Spinal cord (tissue), 9 donors: ENCODE measurements at regions not wholly inside any gene's neighbourhood (a gene's known extent, or its start where the extent isn't known, plus 50 kb on each side); places are given as distances from the start of the nearest gene placed in this dataset.

Experiments used
- DNase-seq, 6 donors: peaks; one replicate each; pipeline versions ENCODE4 v3.0.0 to v3.0.0-alpha.2; 2013 to 2015; ENCODE audit warnings: low spot score in 6 of 6, low read depth in 4 of 6
- H3K27ac ChIP-seq: one replicate; pipeline ENCODE4 v1.5.1; 2013; ENCODE audit warnings: low read depth, low read length, control low read depth
- H3K27me3 ChIP-seq: one replicate; pipeline ENCODE4 v1.6.1; 2013; ENCODE audit warnings: low read length; ENCODE audit not compliant: control insufficient read depth, insufficient read depth
- H3K36me3 ChIP-seq: one replicate; pipeline ENCODE4 v1.6.1; 2013; ENCODE audit warnings: low read length; ENCODE audit not compliant: control insufficient read depth, insufficient read depth
- H3K4me1 ChIP-seq: one replicate; pipeline ENCODE4 v1.6.1; 2013; ENCODE audit warnings: low read length; ENCODE audit not compliant: control insufficient read depth, insufficient read depth
- H3K4me3 ChIP-seq: one replicate; pipeline ENCODE4 v1.5.1; 2013; ENCODE audit warnings: low read depth, low read length, control low read depth
- H3K9me3 ChIP-seq: one replicate; pipeline ENCODE4 v1.6.1; 2013; ENCODE audit warnings: low read length; ENCODE audit not compliant: control insufficient read depth, insufficient read depth
- WGBS: methylation state at CpG from one replicate; pipeline ENCODE4 v1.1.5; 2013; ENCODE audit warnings: missing lambda C conversion rate; ENCODE audit not compliant: insufficient coverage; 5-methylcytosine and 5-hydroxymethylcytosine counted together
- donor health status: healthy.

GRCh38 chr12:93142881-93143280 lies 213.8 kb upstream of the EEA1 start:
- H3K9me3 ChIP-seq: no peaks in the 10 kb centered on the region
- no peak overlapping the region for H3K27ac ChIP-seq
- no peaks in the 10 kb centered on the region for H3K4me1 ChIP-seq
- no CpG with 5 or more reads among the region's 3 CpGs for WGBS
- no peak for DNase-seq
- H3K4me3 ChIP-seq: no peak overlapping the region
- no peaks in the 10 kb centered on the region for H3K36me3 ChIP-seq
- H3K27me3 ChIP-seq: no peaks in the 10 kb centered on the region

GRCh38 chr12:93144109-93144508 lies 215.0 kb upstream of the EEA1 start:
- DNase-seq: no peak
- WGBS: no CpG with 5 or more reads among the region's 2 CpGs
- H3K27ac ChIP-seq: no peak overlapping the region

DNA sequence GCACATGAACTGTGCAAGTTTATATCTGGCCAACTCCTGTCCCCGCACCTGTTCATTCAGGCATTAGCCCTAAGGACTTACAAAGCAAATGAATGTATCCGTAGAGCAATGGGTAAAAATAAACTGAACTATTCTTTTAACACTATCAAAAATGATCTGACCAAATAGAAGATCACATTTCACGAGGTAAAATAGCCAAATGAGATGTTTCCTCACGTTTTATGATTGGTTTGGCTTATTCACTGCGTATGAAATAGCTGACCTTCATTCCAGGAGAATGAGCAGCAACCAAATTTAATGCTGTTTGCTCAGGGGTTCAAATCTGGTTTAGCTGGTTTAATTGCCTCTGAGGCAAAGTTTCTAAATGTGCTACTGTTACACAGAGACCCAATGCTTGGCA lies 216.0 kb upstream of the EEA1 start:
- no peaks in the 10 kb centered on the region for H3K9me3 ChIP-seq
- no peak for DNase-seq
- H3K36me3 ChIP-seq: no peaks in the 10 kb centered on the region
- H3K27me3 ChIP-seq: no peaks in the 10 kb centered on the region
- no peak overlapping the region for H3K4me3 ChIP-seq
- H3K4me1 ChIP-seq: no peaks in the 10 kb centered on the region
- 75% methylated on average over 3 of the region's 5 CpGs for WGBS
- H3K27ac ChIP-seq: no peak overlapping the region

More at GRCh38 chr12:93144109-93144508, 215.0 kb upstream of the EEA1 start:
- Histone ChIP-seq H3K27me3 (no peaks in the 10 kb centered on the region), H3K36me3 (no peaks in the 10 kb centered on the region), H3K4me1 (no peaks in the 10 kb centered on the region), H3K4me3 (no peak overlapping the region), H3K9me3 (no peaks in the 10 kb centered on the region)

GRCh38 chr12:93146263-93146939 lies 217.3 kb upstream of the EEA1 start:
- Histone ChIP-seq H3K4me3 (no peak overlapping the region), H3K27ac (no peak overlapping the region), H3K27me3 (no peaks in the 10 kb centered on the region), H3K9me3 (no peaks in the 10 kb centered on the region), H3K4me1 (no peaks in the 10 kb centered on the region), H3K36me3 (no peaks in the 10 kb centered on the region)
- WGBS: 82% methylated on average over 1 of the region's 4 CpGs
- DNase-seq: no peak

- no peak for DNase-seq
Measured at GRCh38 chr12:93146970-93147369, 217.9 kb upstream of the EEA1 start.

GRCh38 chr12:93148412-93148811 lies 219.3 kb upstream of the EEA1 start:
- no peak overlapping the region for H3K27ac ChIP-seq
- no peaks in the 10 kb centered on the region for H3K36me3 ChIP-seq
- H3K27me3 ChIP-seq: no peaks in the 10 kb centered on the region
- peak in 1 of 6 donors; percentile 41 for DNase-seq
- H3K9me3 ChIP-seq: no peaks in the 10 kb centered on the region
- H3K4me3 ChIP-seq: no peak overlapping the region
- H3K4me1 ChIP-seq: no peaks in the 10 kb centered on the region
- 90% methylated on average over 1 of the region's 3 CpGs for WGBS

More at GRCh38 chr12:93146970-93147369, 217.9 kb upstream of the EEA1 start:
- Histone ChIP-seq H3K27ac (no peak overlapping the region), H3K4me3 (no peak overlapping the region), H3K4me1 (no peaks in the 10 kb centered on the region), H3K36me3 (no peaks in the 10 kb centered on the region), H3K27me3 (no peaks in the 10 kb centered on the region), H3K9me3 (no peaks in the 10 kb centered on the region)

- Histone ChIP-seq H3K27me3 (no peaks in the 10 kb centered on the region), H3K36me3 (no peaks in the 10 kb centered on the region), H3K27ac (no peak overlapping the region), H3K4me3 (no peak overlapping the region), H3K4me1 (no peaks in the 10 kb centered on the region), H3K9me3 (no peaks in the 10 kb centered on the region)
- no peak for DNase-seq
- 100% methylated on average over 1 of the region's 2 CpGs for WGBS
Measured at GRCh38 chr12:93149229-93149628, 220.1 kb upstream of the EEA1 start.

DNA sequence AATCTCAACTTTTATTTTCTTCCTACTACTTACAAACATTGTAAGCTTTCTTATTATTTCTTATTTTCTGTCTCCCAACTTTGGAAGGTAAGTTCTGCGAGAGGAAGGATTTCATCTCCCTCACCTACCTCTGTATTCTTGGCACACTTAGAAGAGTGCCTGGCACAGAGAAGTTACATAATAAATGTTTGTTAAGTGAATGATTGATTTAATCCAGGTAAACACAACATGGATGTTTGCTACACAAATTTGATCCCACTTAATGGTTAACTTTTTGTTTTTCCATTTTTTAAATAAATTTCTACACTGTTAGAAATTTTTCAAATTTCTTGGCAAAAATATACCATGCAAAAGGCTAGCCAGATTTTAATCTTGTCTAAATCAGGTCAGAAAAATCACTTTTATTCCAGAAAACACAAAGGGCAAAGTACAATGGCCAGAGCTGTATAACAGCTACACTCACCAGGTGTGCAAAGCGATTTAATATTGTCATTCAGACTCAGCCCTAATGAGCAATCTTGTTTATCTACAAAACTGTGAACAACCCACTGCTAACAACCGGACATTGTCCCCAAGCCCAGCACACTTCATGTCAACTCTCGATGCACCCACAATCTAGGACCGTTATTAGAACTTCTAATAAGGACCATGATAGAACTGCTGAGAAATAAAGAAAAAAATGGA lies 222.1 kb upstream of the EEA1 start:
- H3K27ac ChIP-seq: no peak overlapping the region
- 100% methylated on average over 1 of the region's 5 CpGs for WGBS
- no peaks in the 10 kb centered on the region for H3K36me3 ChIP-seq
- no peak for DNase-seq
- no peak overlapping the region for H3K4me3 ChIP-seq
- H3K4me1 ChIP-seq: peaks cover 8% of the 10 kb centered on the region
- no peaks in the 10 kb centered on the region for H3K9me3 ChIP-seq
- no peaks in the 10 kb centered on the region for H3K27me3 ChIP-seq

DNA sequence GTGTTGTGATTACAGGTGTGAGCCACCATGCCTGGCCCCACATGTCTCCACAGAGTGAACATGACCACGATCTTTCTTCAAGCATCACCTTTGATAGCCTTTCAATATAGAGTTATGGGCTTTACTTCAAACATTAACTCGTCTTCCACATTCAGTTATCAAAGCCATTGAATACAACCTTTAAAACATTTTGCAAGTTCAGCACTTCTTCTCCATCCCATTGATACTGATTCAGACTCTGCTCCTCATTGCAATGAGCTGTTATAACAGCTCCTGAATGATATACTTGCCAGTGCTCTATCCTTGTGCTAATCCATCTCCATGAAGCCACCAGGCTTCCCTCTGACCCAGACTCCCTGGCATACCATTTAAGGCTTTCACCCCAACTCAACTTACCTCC lies 223.5 kb upstream of the EEA1 start:
- Histone ChIP-seq H3K9me3 (peaks cover 4% of the 10 kb centered on the region), H3K27me3 (no peaks in the 10 kb centered on the region), H3K4me3 (no peak overlapping the region), H3K36me3 (no peaks in the 10 kb centered on the region), H3K27ac (no peak overlapping the region), H3K4me1 (peaks cover 9% of the 10 kb centered on the region)
- WGBS: 94% methylated on average over 2 of the region's 2 CpGs
- DNase-seq: no peak

GRCh38 chr12:93153321-93153720 lies 224.2 kb upstream of the EEA1 start:
- H3K36me3 ChIP-seq: no peaks in the 10 kb centered on the region
- no peak for DNase-seq
- peaks cover 8% of the 10 kb centered on the region for H3K9me3 ChIP-seq
- peaks cover 9% of the 10 kb centered on the region for H3K4me1 ChIP-seq
- H3K27ac ChIP-seq: no peak overlapping the region
- 90% methylated on average over 2 of the region's 3 CpGs for WGBS
- H3K27me3 ChIP-seq: no peaks in the 10 kb centered on the region
- no peak overlapping the region for H3K4me3 ChIP-seq
